Caco-2 (cell line): ENCODE measurements at regions not wholly inside any gene's neighbourhood (a gene's known extent, or its start where the extent isn't known, plus 50 kb on each side); places are given as distances from the start of the nearest gene placed in this dataset.
"Not testable (repeated sequence)": the region's sequence is repeated elsewhere in the genome, so short reads cannot be mapped to it uniquely, and the experiment has no call there.

Experiments used
- BruUV-seq: library from RNA; stranded (reverse); fragments of 400-500 nt; replicated peaks from 2 replicates; lab custom pipeline; 2021; lab: Mats Ljungman, UMichigan
- CTCF ChIA-PET: fragments of 300-600 bp; sonication (Branson Sonifier 250); formaldehyde crosslinking; loops from one replicate; lab custom pipeline; 2022; ENCODE audit warnings: antibody characterized with exemption; lab: Charles Lee
- POLR2A ChIA-PET: fragments of 300-600 bp; sonication (Branson Sonifier 250); formaldehyde crosslinking; loops from one replicate; lab custom pipeline; 2022; ENCODE audit warnings: antibody characterized with exemption; lab: Charles Lee
- DNase-seq, 2 experiments: peaks; one replicate each; pipeline versions ENCODE4 v3.0.0 to v3.0.0-alpha.2; 2020 to 2022
- H3K27me3 ChIP-seq: replicated peaks from 2 replicates; pipeline ENCODE4 v1.6.0; 2011; ENCODE audit warnings: low read length; ENCODE audit not compliant: control insufficient read depth, insufficient read depth
- H3K36me3 ChIP-seq: 2 replicates; pipeline ENCODE4 v1.5.1; 2011; ENCODE audit warnings: low read length; ENCODE audit not compliant: control insufficient read depth, insufficient read depth
- H3K4me1 ChIP-seq: fragments of 250-450 bp; sonication (Bioruptor Pico); 2 replicates; pipeline ENCODE4 v1.5.1; 2020; ENCODE audit warnings: mild to moderate bottlenecking
- H3K4me3 ChIP-seq: 2 replicates; pipeline ENCODE4 v1.5.1; 2011; ENCODE audit warnings: low read depth, mild to moderate bottlenecking, control low read depth, low read length
- H3K9me3 ChIP-seq: fragments of 250-450 bp; sonication (Bioruptor Pico); 2 replicates; pipeline ENCODE4 v1.5.1; 2020; ENCODE audit warnings: mild to moderate bottlenecking, moderate library complexity
- H3K27ac Mint-ChIP-seq: one replicate; pipeline ENCODE4 v1.8.0; 2022; ENCODE audit warnings: mixed read lengths; ENCODE audit not compliant: unreplicated experiment
- H3K27me3 Mint-ChIP-seq: one replicate; pipeline ENCODE4 v1.8.0; 2022; ENCODE audit warnings: mixed read lengths; ENCODE audit not compliant: insufficient read depth, unreplicated experiment
- H3K36me3 Mint-ChIP-seq: one replicate; pipeline ENCODE4 v1.8.0; 2022; ENCODE audit warnings: mild to moderate bottlenecking, mixed read lengths; ENCODE audit not compliant: insufficient read depth, unreplicated experiment
- H3K4me1 Mint-ChIP-seq: one replicate; pipeline ENCODE4 v1.8.0; 2022; ENCODE audit warnings: low read depth, mixed read lengths; ENCODE audit not compliant: unreplicated experiment
- H3K4me3 Mint-ChIP-seq: one replicate; pipeline ENCODE4 v1.8.0; 2022; ENCODE audit warnings: mild to moderate bottlenecking, moderate library complexity, mixed read lengths; ENCODE audit not compliant: unreplicated experiment
- H3K9me3 Mint-ChIP-seq: one replicate; pipeline ENCODE4 v1.8.0; 2022; ENCODE audit warnings: mixed read lengths; ENCODE audit not compliant: unreplicated experiment
- CTCF ChIP-seq, 2 experiments: fragments of 200-600 bp in 1 of 2; IDR thresholded peaks; 1 replicate in 1 of 2; 2 replicates in 1 of 2; pipeline versions ENCODE4 v1.5.1 to v1.8.0; 2011 to 2022; ENCODE audit warnings: antibody characterized with exemption in 1 of 2, control low read depth in 1 of 2, inconsistent platforms in 1 of 2, low read depth in 1 of 2, low read length in 1 of 2, mild to moderate bottlenecking in 1 of 2, moderate library complexity in 1 of 2; ENCODE audit not compliant: insufficient read depth in 1 of 2, severe bottlenecking in 1 of 2, unreplicated experiment in 1 of 2
- intact Hi-C: fragments of 100-400 bp; cut with micrococcal nuclease; formaldehyde crosslinking; loops from one replicate; pipeline ENCODE4 v1.10.0; 2022; ENCODE audit not compliant: unreplicated experiment

GRCh38 chr14:101259748-101260147, 301.5 kb upstream of the DIO3 start:
- Mint-ChIP-seq H3K4me3 (no peak overlapping the region), H3K4me1 (no peaks in the 10 kb centered on the region), H3K27me3 (peaks cover 4% of the 10 kb centered on the region), H3K9me3 (peaks cover 15% of the 10 kb centered on the region), H3K36me3 (no peaks in the 10 kb centered on the region), H3K27ac (no peak overlapping the region)
- intact Hi-C loops: no loop called here
- no peak for TF ChIP-seq CTCF (IDR thresholded peaks at IDR 0.05; ENCODE audit: insufficient read depth in 1 of 2, low read depth in 1 of 2, low read length in 1 of 2, severe bottlenecking in 1 of 2, unreplicated experiment in 1 of 2)
- no peaks in the 10 kb centered on the region for H3K36me3 ChIP-seq
- no TSS peak for BruUV-seq
- no peak for DNase-seq
- ChIA-PET POLR2A (no interaction called here), CTCF (no interaction called here)
- H3K4me1 ChIP-seq: no peaks in the 10 kb centered on the region
- H3K4me3 ChIP-seq: no peak overlapping the region
- no peaks in the 10 kb centered on the region; the same call in 1 of the 2 replicates for H3K9me3 ChIP-seq
- no peaks in the 10 kb centered on the region for H3K27me3 ChIP-seq

GRCh38 chr14:101266441-101266840, 294.9 kb upstream of the DIO3 start:
- POLR2A ChIA-PET: not testable (repeated sequence)

GRCh38 chr14:101273091-101273490, 288.2 kb upstream of the DIO3 start:
- Mint-ChIP-seq H3K36me3 (no peaks in the 10 kb centered on the region), H3K4me1 (no peaks in the 10 kb centered on the region), H3K27ac (no peak overlapping the region), H3K27me3 (no peaks in the 10 kb centered on the region), H3K4me3 (no peak overlapping the region), H3K9me3 (peaks cover 31% of the 10 kb centered on the region)
- Histone ChIP-seq H3K27me3 (no peaks in the 10 kb centered on the region), H3K4me1 (no peaks in the 10 kb centered on the region), H3K36me3 (no peaks in the 10 kb centered on the region), H3K9me3 (no peaks in the 10 kb centered on the region; the same call in 1 of the 2 replicates), H3K4me3 (no peak overlapping the region)
- TF ChIP-seq CTCF (IDR thresholded peaks at IDR 0.05; ENCODE audit: insufficient read depth in 1 of 2, low read depth in 1 of 2, low read length in 1 of 2, severe bottlenecking in 1 of 2, unreplicated experiment in 1 of 2): no peak
- no TSS peak for BruUV-seq
- ChIA-PET POLR2A (no interaction called here), CTCF (no interaction called here)
- intact Hi-C loops: no loop called here
- DNase-seq: no peak

More at GRCh38 chr14:101266441-101266840, 294.9 kb upstream of the DIO3 start:
- Mint-ChIP-seq H3K9me3 (peaks cover 15% of the 10 kb centered on the region), H3K4me3 (peak overlapping the region; percentile 66), H3K27ac (peak overlapping the region; percentile 42)
- H3K27me3 Mint-ChIP-seq, H3K36me3 ChIP-seq, BruUV-seq, H3K27me3 ChIP-seq, H3K36me3 Mint-ChIP-seq, H3K4me1 ChIP-seq, CTCF ChIA-PET, H3K4me1 Mint-ChIP-seq, H3K9me3 ChIP-seq, intact Hi-C loops: not testable (repeated sequence)
- peak in 1 of 2 experiments; percentile 15 for DNase-seq
- peak overlapping the region; percentile 24 for H3K4me3 ChIP-seq
